ENCODE measurements at regions not wholly inside any gene's neighbourhood (a gene's known extent, or its start where the extent isn't known, plus 50 kb on each side); places are given as distances from the start of the nearest gene placed in this dataset.

DNA sequence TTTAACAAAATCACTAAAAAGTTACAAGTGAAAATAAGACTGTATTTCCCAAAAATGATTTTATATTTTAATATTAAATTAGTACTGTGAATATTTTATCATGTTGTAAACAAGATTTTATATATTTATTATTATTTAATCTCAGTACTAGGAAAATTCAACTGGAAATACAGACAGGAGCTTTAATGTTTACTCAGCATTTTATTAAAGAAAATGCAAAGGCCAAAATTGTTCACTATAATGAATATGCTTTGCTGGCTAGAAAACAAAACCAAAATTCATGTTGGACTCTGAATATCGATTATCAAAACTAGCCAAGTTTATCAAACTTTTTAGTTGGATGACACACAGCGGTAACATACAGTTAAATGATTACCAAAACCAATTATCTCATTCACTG, 782.3 kb downstream of the AMY1C start:
- TF ChIP-seq CTCF (IDR thresholded peaks at IDR 0.05; ENCODE audit: borderline replicate concordance, extremely low read depth, low read length, poor library complexity, severe bottlenecking) (no peak), EZH2 (IDR thresholded peaks at IDR 0.05; ENCODE audit: borderline replicate concordance, low read depth, low read length, severe bottlenecking) (no peak)
